Testis (tissue), 2 donors: ENCODE measurements at regions not wholly inside any gene's neighbourhood (a gene's known extent, or its start where the extent isn't known, plus 50 kb on each side); places are given as distances from the start of the nearest gene placed in this dataset.

Experiments used
- DNase-seq: peaks from one replicate; pipeline ENCODE4 v3.0.0-alpha.2; 2019
- H3K27ac ChIP-seq, 2 donors: fragments of 200-600 bp; sonication (generic); one replicate each; pipeline ENCODE4 v1.5.1; 2019
- H3K27me3 ChIP-seq: fragments of 200-600 bp; sonication (generic); one replicate; pipeline ENCODE4 v1.5.1; 2019
- H3K36me3 ChIP-seq: fragments of 200-600 bp; sonication (generic); one replicate; pipeline ENCODE4 v1.5.1; 2017; ENCODE audit warnings: low read depth; ENCODE audit errors: missing control alignments
- H3K4me1 ChIP-seq: fragments of 200-600 bp; sonication (generic); one replicate; pipeline ENCODE4 v1.5.1; 2019
- H3K4me3 ChIP-seq, 2 donors: fragments of 200-600 bp; sonication (generic); one replicate each; pipeline ENCODE4 v1.5.1; 2017 to 2019
- H3K9me3 ChIP-seq: fragments of 200-600 bp; sonication (generic); one replicate; pipeline ENCODE4 v1.5.1; 2017
- POLR2A ChIP-seq: fragments of 450-650 bp; IDR thresholded peaks from one replicate; pipeline ENCODE4 v1.6.1; 2017; ENCODE audit warnings: antibody characterized with exemption, mild to moderate bottlenecking, moderate library complexity
- WGBS, 2 donors: methylation state at CpG; one replicate each; pipeline ENCODE4 v1.1.5; 2018; 5-methylcytosine and 5-hydroxymethylcytosine counted together
- intact Hi-C: fragments of 100-400 bp; cut with DNase I; formaldehyde crosslinking; loops from one replicate; pipeline ENCODE4 v1.15.1; 2023; ENCODE audit warnings: low total_unique reads
- TF ChIP-seq, protein P1 (sequence below), 3 experiments: fragments of 450-650 bp in 2 of 3; fragments of 200-600 bp in 1 of 3; sonication (generic) in 1 of 3; IDR thresholded peaks; one replicate each; pipeline ENCODE4 v1.5.1; 2016 to 2019; ENCODE audit warnings: antibody characterized with exemption in 3 of 3, mild to moderate bottlenecking in 2 of 3, moderate library complexity in 1 of 3

- H3K27ac ChIP-seq: no peak overlapping the region
- TF ChIP-seq, protein P1, sequence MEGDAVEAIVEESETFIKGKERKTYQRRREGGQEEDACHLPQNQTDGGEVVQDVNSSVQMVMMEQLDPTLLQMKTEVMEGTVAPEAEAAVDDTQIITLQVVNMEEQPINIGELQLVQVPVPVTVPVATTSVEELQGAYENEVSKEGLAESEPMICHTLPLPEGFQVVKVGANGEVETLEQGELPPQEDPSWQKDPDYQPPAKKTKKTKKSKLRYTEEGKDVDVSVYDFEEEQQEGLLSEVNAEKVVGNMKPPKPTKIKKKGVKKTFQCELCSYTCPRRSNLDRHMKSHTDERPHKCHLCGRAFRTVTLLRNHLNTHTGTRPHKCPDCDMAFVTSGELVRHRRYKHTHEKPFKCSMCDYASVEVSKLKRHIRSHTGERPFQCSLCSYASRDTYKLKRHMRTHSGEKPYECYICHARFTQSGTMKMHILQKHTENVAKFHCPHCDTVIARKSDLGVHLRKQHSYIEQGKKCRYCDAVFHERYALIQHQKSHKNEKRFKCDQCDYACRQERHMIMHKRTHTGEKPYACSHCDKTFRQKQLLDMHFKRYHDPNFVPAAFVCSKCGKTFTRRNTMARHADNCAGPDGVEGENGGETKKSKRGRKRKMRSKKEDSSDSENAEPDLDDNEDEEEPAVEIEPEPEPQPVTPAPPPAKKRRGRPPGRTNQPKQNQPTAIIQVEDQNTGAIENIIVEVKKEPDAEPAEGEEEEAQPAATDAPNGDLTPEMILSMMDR (IDR thresholded peaks at IDR 0.05): no peak
- no peak for TF ChIP-seq POLR2A
- intact Hi-C loops: no loop called here
- H3K27me3 ChIP-seq: no peaks in the 10 kb centered on the region
- 79 to 82% methylated on average over 2 of the region's 2 CpGs for WGBS, 2 donors
- H3K36me3 ChIP-seq: no peaks in the 10 kb centered on the region
- H3K4me3 ChIP-seq: no peak overlapping the region
- no peak for DNase-seq
- H3K4me1 ChIP-seq: no peaks in the 10 kb centered on the region
- H3K9me3 ChIP-seq: no peaks in the 10 kb centered on the region
Observed at GRCh38 chr4:144338834-144339233, 198.3 kb upstream of the GYPA start.

DNA sequence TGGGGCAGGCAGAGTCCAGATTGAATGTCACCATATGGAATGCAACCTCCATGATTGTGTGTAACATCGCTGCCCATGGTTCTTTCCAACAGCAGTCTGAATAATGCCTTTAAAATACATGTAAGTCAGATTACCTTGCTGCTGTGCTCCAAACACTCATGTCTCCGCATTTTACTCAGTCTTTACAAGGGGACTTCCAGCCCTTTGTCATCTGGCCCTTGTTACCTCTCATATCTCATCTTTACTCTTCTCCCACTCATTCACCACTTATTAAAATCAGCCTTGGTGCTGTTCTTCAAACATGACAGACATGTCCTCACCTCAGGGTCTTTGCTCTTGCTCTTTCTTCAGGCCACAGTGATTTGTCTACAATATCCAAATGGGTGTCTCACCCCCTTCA, 200.4 kb upstream of the GYPA start:
- H3K4me3 ChIP-seq: no peak overlapping the region
- H3K27me3 ChIP-seq: no peaks in the 10 kb centered on the region
- WGBS, 2 donors: 98 to 100% methylated on average over 2 of the region's 2 CpGs
- no peak for DNase-seq
- no peaks in the 10 kb centered on the region for H3K36me3 ChIP-seq
- TF ChIP-seq, protein P1 (IDR thresholded peaks at IDR 0.05): no peak
- TF ChIP-seq POLR2A: no peak
- intact Hi-C loops: no loop called here
- H3K27ac ChIP-seq: no peak overlapping the region
- H3K4me1 ChIP-seq: no peaks in the 10 kb centered on the region
- H3K9me3 ChIP-seq: no peaks in the 10 kb centered on the region

DNA sequence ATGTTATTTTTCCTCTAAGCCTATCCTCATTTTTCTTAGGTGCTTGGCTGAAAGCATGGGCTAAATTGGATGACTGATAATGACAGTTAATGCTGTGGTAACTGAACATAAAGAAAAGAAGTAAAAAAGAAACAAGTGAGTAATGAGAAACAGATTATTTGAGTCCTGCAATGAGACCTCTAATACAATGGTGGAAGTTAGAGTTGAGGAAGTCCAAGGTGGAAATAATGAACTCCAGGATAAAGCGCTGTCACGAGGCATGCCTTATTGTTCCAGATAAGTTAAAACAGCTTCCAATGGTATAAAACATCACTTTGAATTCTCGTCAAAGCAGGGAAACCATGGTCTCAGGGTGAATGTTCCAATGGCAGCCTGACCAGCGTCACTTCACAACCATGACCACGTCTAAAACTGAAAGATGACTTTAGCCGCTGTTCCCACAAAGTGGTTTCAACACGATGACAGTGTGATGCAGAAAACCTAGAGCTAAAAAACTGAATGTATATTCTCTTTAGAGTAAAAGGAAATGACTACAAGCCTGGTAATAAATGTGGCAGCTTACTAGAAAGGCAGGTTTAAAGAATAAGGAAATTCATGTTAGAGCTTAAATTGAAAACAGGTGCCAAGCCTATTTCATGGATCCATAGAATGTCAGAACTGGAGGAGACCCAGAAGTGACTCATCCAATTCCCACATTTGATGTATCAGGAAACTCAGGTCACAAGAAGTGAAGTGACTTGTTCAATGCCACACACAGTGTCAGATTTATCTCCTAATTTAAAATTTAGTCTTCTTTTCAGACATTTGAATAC, 202.6 kb upstream of the GYPA start:
- no peaks in the 10 kb centered on the region for H3K9me3 ChIP-seq
- H3K27ac ChIP-seq: no peak overlapping the region
- 88 to 93% methylated on average over 7 of the region's 7 CpGs for WGBS, 2 donors
- H3K36me3 ChIP-seq: no peaks in the 10 kb centered on the region
- TF ChIP-seq POLR2A: no peak
- TF ChIP-seq, protein P1 (IDR thresholded peaks at IDR 0.05): no peak
- no peaks in the 10 kb centered on the region for H3K27me3 ChIP-seq
- no peak overlapping the region for H3K4me3 ChIP-seq
- no peaks in the 10 kb centered on the region for H3K4me1 ChIP-seq
- DNase-seq: no peak
- intact Hi-C loops: no loop called here

GRCh38 chr4:144347121-144347520, 206.6 kb upstream of the GYPA start:
- no peak for DNase-seq
- WGBS, 2 donors: 79 to 83% methylated on average over 4 of the region's 4 CpGs
- Histone ChIP-seq H3K9me3 (no peaks in the 10 kb centered on the region), H3K4me1 (no peaks in the 10 kb centered on the region), H3K27me3 (no peaks in the 10 kb centered on the region), H3K4me3 (no peak overlapping the region), H3K27ac (no peak overlapping the region), H3K36me3 (no peaks in the 10 kb centered on the region)
- TF ChIP-seq, protein P1 (IDR thresholded peaks at IDR 0.05): no peak
- no peak for TF ChIP-seq POLR2A
- intact Hi-C loops: no loop called here

DNA sequence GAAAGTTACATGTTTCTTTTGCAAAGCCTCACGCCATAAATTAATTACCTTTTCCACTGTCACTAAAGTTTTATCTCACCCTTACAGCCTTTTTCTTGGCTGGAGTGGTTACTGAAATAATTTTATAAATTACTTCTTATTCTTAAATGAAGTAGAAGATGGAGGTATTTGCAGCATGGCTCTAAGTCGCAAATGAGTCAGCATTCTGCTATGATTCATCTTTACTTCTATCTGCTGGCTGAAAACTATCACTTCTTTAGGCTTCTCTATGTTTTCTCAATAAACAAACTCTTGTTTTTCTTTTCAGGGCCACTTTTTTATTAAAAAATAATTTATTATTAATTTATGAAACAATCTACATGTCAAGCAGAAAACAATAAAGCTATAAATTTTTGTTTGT, 210.2 kb upstream of the GYPA start:
- no peaks in the 10 kb centered on the region for H3K36me3 ChIP-seq
- DNase-seq: no peak
- peaks cover 7% of the 10 kb centered on the region for H3K4me1 ChIP-seq
- no peak overlapping the region for H3K4me3 ChIP-seq
- H3K27me3 ChIP-seq: no peaks in the 10 kb centered on the region
- 93 to 94% methylated on average over 2 of the region's 2 CpGs for WGBS, 2 donors
- no peak for TF ChIP-seq POLR2A
- TF ChIP-seq, protein P1 (IDR thresholded peaks at IDR 0.05): no peak
- intact Hi-C loops: no loop called here
- no peak overlapping the region for H3K27ac ChIP-seq
- H3K9me3 ChIP-seq: no peaks in the 10 kb centered on the region
